GM19023 (cell line): ENCODE measurements at regions not wholly inside any gene's neighbourhood (a gene's known extent, or its start where the extent isn't known, plus 50 kb on each side); places are given as distances from the start of the nearest gene placed in this dataset.
"Not testable (repeated sequence)": the region's sequence is repeated elsewhere in the genome, so short reads cannot be mapped to it uniquely, and the experiment has no call there.

Source experiments
- ATAC-seq: cut with Tn5 transposase; IDR thresholded peaks from one replicate; pipeline ENCODE4 v1.9.1; 2021; ENCODE audit warnings: mild to moderate bottlenecking, moderate library complexity; ENCODE audit not compliant: unreplicated experiment

DNA sequence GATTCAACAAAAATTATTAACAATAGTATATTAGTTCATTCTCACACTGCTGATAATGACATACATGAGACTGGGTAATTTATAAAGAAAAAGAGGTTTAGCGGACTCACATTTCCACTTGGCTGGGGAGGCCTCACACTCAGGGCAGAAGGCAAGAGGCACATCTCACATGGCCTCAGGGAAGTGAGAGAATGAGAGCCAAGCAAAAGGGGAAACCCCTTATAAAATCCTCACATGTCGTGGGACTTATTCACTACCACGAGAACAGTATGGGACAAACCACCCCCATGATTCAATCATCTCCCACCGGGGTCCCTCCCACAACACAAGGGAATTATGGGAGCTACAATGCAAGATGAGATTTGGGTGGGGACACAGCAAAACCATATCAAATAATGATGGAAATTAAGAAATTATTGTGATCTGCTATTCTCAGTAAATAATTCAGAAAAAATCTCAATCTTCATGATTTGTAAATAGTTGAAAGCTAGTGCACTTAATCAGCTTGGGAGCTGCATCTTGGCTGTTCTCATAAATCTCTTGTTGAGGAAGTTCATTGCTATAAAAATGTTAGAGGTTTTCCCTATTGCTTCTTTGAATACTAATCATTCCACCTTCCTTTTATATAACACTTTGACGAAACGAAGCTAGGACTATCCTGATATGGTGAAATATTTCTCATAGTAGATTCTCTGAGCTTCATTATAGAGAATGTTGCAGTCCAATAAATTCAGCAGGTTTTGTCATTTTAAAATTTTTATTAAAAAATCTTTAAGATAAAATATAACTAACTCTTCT is 179.2 kb downstream of the SPDYE17 start:
- not testable (repeated sequence) for ATAC-seq

DNA sequence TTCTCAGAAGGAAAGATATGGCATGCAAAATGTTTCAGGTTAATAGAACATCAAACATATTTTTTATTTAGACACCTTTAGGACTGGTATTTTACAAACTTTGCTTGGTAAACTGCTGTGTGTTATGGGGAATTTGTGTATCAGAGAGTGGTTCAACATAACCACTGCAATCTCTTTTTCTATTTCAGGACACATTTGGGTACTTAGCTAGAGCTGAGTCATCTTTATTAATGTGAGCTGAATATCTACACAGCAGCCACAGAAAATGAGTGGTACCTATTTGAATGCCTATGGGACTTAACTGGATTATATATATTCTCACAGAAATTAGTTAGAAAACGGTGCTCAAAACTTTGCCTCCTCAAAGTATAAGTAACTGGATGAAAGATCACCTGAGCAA is 179.8 kb downstream of the SPDYE17 start:
- ATAC-seq, result not testable (repeated sequence)

DNA sequence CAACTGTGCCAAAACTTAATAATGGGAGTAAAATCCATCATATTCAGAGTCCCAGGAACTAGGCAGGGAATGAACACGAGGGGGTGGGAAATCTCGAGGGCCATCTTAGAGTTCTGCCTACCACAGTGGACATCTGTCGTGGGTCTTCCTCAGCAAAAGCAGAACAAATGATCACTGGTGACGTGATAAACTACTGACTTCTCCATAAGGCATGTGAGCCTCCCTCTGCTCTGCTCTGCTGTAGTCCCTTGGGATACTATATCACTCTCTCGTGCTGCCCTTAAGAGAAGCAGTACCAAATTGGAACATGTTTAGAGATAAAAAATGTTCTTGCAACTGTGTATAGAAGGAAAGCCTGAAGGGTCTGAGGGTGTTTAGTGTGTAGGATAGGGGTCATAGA is 180.5 kb downstream of the SPDYE17 start:
- not testable (repeated sequence) for ATAC-seq

- ATAC-seq, result not testable (repeated sequence)
Observed at GRCh38 chr7:76849887-76850563, 182.1 kb downstream of the SPDYE17 start.

- ATAC-seq, result not testable (repeated sequence)
Observed at GRCh38 chr7:76839879-76840278, 192.3 kb downstream of the SPDYE17 start.

- ATAC-seq, result not testable (repeated sequence)
Observed at GRCh38 chr7:76839214-76839613, 192.9 kb downstream of the SPDYE17 start.

GRCh38 chr7:76838357-76838756 is 193.8 kb downstream of the SPDYE17 start:
- not testable (repeated sequence) for ATAC-seq

DNA sequence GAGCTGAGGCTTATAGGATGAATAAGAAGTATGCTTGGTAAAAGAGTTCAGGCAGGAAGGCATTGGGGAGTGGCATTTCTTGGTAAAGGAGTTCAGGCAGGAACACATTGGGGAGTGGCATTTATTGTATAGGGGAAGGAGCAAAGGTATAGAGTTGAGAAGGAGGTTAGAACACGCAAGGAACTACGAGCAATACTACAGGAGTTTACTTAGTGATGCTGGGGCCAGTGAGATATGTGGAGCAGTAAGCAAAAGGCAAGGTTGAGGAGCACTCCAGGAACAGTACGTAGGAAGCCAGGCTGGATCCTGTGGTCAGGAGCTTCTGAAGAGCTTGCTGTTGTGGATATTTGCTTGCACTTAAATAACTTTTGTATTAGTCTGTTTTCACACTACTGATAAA is 202.2 kb upstream of the POMZP3 start:
- not testable (repeated sequence) for ATAC-seq

DNA sequence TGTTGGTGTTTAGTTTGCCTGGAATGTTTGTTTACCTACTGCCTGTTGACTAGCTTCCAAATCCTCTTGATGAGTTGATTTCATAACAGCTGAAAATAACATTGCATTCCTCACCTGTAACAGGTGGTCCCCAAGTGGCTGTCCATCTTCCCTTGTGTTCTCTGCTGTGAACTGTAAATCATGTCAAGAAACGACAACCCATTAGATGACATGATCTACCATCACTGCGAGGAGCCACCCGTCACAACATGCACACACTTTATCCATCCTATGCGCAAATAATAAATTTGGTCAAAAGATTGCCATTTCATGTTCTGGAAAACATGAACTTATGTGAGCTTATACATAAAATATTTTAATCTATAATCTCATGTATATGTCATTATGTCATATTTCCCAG is 199.1 kb upstream of the POMZP3 start:
- ATAC-seq, result not testable (repeated sequence)

DNA sequence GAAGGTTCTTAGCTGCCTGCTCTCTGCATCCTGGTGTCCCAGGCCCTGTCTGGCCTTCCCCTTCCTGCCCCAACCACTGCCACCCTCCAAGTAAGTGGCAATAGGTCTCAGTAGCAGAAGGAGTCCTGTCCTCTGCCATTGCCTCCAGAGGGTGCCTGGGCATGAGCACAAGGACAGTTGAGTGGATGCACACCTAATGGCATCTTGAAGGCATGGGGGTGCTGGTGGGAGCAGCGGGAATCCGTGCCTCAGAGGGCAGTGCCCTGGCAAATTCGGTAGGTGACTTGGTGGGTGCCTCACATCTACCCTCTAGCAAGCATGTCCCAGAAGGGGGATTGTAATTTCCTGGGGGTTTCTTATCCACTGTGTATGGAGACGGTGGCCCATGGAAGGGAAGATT is 182.8 kb upstream of the POMZP3 start:
- not testable (repeated sequence) for ATAC-seq

GRCh38 chr7:76807588-76808100 is 180.6 kb upstream of the POMZP3 start:
- not testable (repeated sequence) for ATAC-seq

DNA sequence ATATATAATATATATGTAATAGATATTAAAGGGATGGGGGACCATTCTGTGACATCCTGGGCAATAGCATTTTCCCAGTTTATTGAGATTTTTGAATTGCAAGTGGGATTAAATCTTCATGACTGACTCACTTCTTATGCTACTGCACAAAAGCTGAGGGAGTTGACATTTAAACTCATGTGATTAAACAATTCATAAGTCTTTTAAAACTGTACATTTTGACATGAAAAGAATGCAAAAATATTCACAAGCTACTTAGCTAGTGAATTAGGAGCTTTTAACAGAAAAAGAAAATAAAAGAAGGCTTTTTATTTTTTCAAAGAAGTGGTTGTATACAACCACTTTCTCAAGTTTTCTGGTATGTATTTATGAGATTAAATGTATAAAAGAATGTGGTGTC is 179.4 kb upstream of the POMZP3 start:
- not testable (repeated sequence) for ATAC-seq

GRCh38 chr7:76806010-76806409 is 178.9 kb upstream of the POMZP3 start:
- ATAC-seq, result not testable (repeated sequence)

DNA sequence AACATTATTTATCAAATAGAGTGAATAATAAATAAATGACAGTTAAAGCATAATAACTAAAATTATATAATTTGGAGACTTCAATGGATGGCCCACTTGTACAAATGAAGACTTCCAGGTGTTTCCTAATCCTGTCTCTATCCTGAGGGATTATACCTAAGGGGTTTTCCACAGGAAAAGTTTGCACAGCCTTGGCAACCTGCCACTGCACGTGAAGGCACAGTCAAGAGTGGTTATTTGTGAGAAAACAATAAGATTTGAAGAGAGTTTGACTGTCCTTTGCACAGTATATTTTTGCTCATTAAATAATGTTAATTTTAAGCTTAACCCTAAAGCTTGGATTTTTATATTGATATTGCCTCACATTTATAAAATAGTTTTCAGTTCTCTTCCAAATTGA is 178.2 kb upstream of the POMZP3 start:
- not testable (repeated sequence) for ATAC-seq

GRCh38 chr7:76797639-76798038 is 170.6 kb upstream of the POMZP3 start:
- ATAC-seq, result not testable (repeated sequence)

- ATAC-seq, result not testable (repeated sequence)
Observed at GRCh38 chr7:76780693-76781092, 153.6 kb upstream of the POMZP3 start.

- not testable (repeated sequence) for ATAC-seq
Observed at GRCh38 chr7:76774279-76774678, 147.2 kb upstream of the POMZP3 start.

GRCh38 chr7:76771980-76772379 is 144.9 kb upstream of the POMZP3 start:
- ATAC-seq, result not testable (repeated sequence)

DNA sequence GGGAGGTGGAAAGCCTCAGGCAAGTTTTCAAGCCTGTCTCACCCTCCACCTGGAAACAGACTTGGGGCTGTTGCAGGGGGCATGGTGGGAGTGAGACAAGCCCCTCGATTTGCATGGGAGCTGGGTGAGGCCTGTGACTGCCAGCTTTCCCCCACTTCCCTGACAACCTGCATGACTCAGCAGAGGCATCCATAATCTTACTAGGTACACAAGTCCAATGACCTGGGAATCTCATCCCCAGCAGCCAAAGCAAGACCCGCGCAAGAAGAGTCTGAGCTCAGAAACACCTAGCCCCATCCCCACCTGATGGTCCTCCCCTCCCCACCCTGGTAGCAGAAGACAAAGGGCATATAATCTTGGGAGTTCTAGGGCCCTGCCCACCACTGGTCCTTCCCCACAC is 136.9 kb upstream of the POMZP3 start:
- not testable (repeated sequence) for ATAC-seq

- ATAC-seq, result not testable (repeated sequence)
Observed at GRCh38 chr7:76760546-76761220, 133.6 kb upstream of the POMZP3 start.

DNA sequence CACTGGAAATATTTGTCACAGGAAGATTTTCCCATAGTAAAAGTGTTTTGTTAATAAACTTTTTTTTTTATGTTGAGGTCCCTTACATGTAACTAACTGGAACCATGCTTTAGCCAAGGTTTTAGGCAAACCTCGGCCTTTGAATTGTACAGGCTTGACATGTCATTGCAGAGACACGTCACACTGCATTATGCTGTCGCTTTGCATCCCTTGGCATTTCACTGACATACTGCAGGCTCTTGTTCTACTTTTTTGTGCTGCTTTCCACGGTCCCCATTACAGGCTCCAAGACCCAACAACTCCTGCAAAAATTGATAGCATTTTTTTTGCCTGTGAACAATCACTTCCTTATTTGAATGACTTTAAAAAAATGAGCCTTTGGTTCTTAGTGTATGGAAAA is 112.5 kb upstream of the POMZP3 start:
- ATAC-seq, result not testable (repeated sequence)
